Activated CD4-positive, alpha-beta T cell treated with anti-CD3 and anti-CD28 coated beads for 36 hours (primary cell): ENCODE measurements at regions not wholly inside any gene's neighbourhood (a gene's known extent, or its start where the extent isn't known, plus 50 kb on each side); places are given as distances from the start of the nearest gene placed in this dataset.
A peak's percentile ranks its signal among the peaks of the same experiment; 100 is the strongest.
"Not testable (repeated sequence)": the region's sequence is repeated elsewhere in the genome, so short reads cannot be mapped to it uniquely, and the experiment has no call there.

ENCODE experiments used
- ATAC-seq: fragments of 200-7000 bp; cut with Tn5 transposase; one replicate; pipeline ENCODE4 v1.10.0; 2021; ENCODE audit warnings: mild to moderate bottlenecking, moderate library complexity
- CTCF ChIA-PET: fragments of 350-600 bp; sonication (Branson Sonifier 250); formaldehyde crosslinking; loops from one replicate; lab custom pipeline; 2021; ENCODE audit warnings: antibody characterized with exemption; lab: Charles Lee
- POLR2A ChIA-PET: fragments of 350-600 bp; sonication (Branson Sonifier 250); formaldehyde crosslinking; loops from one replicate; lab custom pipeline; 2021; ENCODE audit warnings: antibody characterized with exemption, inconsistent platforms; lab: Charles Lee
- DNase-seq: peaks from one replicate; pipeline ENCODE4 v3.0.0-alpha.2; 2020
- H3K27ac Mint-ChIP-seq: one replicate; pipeline ENCODE4 v1.8.0; 2021; ENCODE audit warnings: mixed read lengths
- H3K27me3 Mint-ChIP-seq: one replicate; pipeline ENCODE4 v1.8.0; 2021; ENCODE audit warnings: mixed read lengths
- H3K36me3 Mint-ChIP-seq: one replicate; pipeline ENCODE4 v1.8.0; 2021; ENCODE audit warnings: low read depth, mixed read lengths
- H3K4me1 Mint-ChIP-seq: one replicate; pipeline ENCODE4 v1.8.0; 2021; ENCODE audit warnings: mixed read lengths
- H3K4me3 Mint-ChIP-seq: one replicate; pipeline ENCODE4 v1.8.0; 2021; ENCODE audit warnings: mild to moderate bottlenecking, moderate library complexity, mixed read lengths
- H3K9me3 Mint-ChIP-seq: one replicate; pipeline ENCODE4 v1.8.0; 2021; ENCODE audit warnings: low read depth, mixed read lengths
- intact Hi-C, 2 experiments: fragments of 100-400 bp; cut with DNase I in 1 of 2; cut with micrococcal nuclease in 1 of 2; formaldehyde crosslinking; loops; one replicate each; pipeline versions ENCODE4 v1.14.2 to v1.15.1; 2022 to 2024; cut with DNase I, micrococcal nuclease

DNA sequence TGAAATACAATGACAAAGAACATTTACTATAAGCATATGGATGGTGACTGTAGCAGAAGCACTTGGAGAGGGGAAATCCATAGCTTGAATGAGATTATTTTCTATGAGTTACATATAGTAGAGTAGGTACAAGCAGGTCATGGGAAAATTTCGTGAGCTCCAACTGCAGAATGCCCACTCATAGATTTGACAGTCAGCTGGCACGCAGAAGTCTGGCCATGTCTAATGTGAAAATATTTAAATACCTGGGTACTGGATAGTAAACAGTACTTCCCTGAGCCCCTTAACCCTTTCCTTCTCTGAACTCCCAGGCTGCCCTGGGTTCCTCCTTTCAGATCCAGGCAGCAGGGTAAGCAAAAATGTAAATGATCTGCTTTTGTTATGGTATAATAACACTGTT, 209.7 kb downstream of the OTUD1 start:
- H3K4me3 Mint-ChIP-seq, result no peak overlapping the region
- intact Hi-C loops, result no loop called here
- no peaks in the 10 kb centered on the region for H3K4me1 Mint-ChIP-seq
- no peaks in the 10 kb centered on the region for H3K36me3 Mint-ChIP-seq
- CTCF ChIA-PET, result interaction anchor here (1.1 kb wide), 1 partner anchor 132 kb away, joined by 3 read pairs; no protein-coding TSS in a partner anchor
- H3K9me3 Mint-ChIP-seq, result no peaks in the 10 kb centered on the region
- ATAC-seq (no peak), DNase-seq (no peak)
- POLR2A ChIA-PET, result no interaction called here
- no peak overlapping the region for H3K27ac Mint-ChIP-seq
- peaks cover 8% of the 10 kb centered on the region for H3K27me3 Mint-ChIP-seq

DNA sequence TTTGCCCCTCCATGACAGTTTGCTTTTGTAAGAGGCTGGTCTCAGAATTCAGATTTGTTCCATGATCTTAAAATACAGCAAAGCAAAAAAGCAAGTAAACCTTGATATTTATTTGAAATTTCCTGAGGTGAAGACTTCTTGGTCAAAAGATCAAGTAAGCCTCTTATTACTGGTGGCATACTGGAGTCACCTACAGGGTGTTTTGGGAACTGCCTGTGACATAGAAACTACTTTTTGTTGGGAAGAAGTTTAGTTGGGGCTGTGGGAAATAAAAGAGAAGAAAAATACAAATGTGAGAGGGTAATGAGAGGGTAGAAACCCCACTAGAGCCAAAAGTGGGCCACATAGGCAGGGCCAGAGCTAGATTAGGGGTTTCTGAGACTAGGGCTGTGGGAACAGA, 217.9 kb downstream of the OTUD1 start:
- Mint-ChIP-seq H3K4me1 (no peaks in the 10 kb centered on the region), H3K9me3 (no peaks in the 10 kb centered on the region), H3K27me3 (peaks cover 7% of the 10 kb centered on the region), H3K36me3 (no peaks in the 10 kb centered on the region), H3K27ac (no peak overlapping the region), H3K4me3 (no peak overlapping the region)
- ChIA-PET CTCF (interaction anchor here (1.1 to 1.3 kb wide), 2 partner anchors 9 to 342 kb away, joined by 3 to 4 read pairs; no protein-coding TSS in a partner anchor), POLR2A (no interaction called here)
- DNase-seq (no peak), ATAC-seq (no peak)
- intact Hi-C loops, result loop anchor here in 1 of 2 experiments (1.0 to 2.0 kb wide), 2 partner anchors 342 to 498 kb away; no protein-coding TSS in a partner anchor

DNA sequence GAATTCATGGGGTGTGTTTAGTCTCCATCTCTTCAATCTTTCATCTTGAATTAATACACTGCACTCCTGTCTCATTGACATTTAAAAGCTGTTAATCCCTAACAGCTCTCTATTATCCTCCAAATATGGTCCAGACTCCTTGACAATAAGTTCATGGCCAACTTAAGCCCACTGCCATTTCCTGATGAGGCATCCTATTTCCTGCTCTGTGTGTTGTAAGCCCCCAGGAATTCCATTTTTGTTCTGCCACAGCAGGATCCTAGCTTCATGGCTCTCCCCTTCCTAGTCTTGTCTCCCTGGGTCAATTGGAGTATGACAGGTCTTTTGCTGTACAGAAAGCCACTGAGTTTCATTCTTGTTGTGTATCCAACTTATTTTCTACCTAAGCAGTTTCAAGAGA, 218.8 kb downstream of the OTUD1 start:
- H3K4me3 Mint-ChIP-seq, result no peak overlapping the region
- no peaks in the 10 kb centered on the region for H3K9me3 Mint-ChIP-seq
- no peak overlapping the region for H3K27ac Mint-ChIP-seq
- H3K27me3 Mint-ChIP-seq, result peaks cover 10% of the 10 kb centered on the region
- POLR2A ChIA-PET, result no interaction called here
- intact Hi-C loops, result loop anchor here in 1 of 2 experiments (2.0 kb wide), 1 partner anchor 343 kb away; no protein-coding TSS in a partner anchor
- no peaks in the 10 kb centered on the region for H3K4me1 Mint-ChIP-seq
- DNase-seq, result no peak
- no peak for ATAC-seq
- no peaks in the 10 kb centered on the region for H3K36me3 Mint-ChIP-seq
- CTCF ChIA-PET, result interaction anchor here (1.1 to 1.3 kb wide), 2 partner anchors 8 to 343 kb away, joined by 3 to 4 read pairs; no protein-coding TSS in a partner anchor

DNA sequence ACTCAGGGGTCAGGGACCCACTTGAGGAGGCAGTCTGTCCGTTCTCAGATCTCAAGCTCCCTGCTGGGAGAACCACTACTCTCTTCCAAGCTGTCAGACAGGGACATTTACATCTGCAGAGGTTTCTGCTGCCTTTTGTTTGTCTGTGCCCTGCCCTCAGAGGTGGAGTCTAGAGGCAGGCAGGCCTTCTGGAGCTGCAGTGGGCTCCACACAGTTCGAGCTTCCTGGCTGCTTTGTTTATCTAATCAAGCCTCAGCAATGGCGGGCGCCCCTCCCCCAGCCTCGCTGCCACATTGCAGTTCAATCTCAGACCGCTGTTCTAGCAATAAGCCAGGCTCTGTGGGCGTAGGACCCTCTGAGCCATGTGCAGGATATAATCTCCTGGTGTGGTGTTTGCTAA, 233.0 kb downstream of the OTUD1 start:
- ATAC-seq, intact Hi-C loops, H3K9me3 Mint-ChIP-seq, H3K4me1 Mint-ChIP-seq, H3K36me3 Mint-ChIP-seq, H3K4me3 Mint-ChIP-seq, POLR2A ChIA-PET, H3K27ac Mint-ChIP-seq, DNase-seq, H3K27me3 Mint-ChIP-seq: not testable (repeated sequence)
- CTCF ChIA-PET, result interaction anchor here (0.6 kb wide), 1 partner anchor 1212 kb away, joined by 3 read pairs; no protein-coding TSS in a partner anchor

DNA sequence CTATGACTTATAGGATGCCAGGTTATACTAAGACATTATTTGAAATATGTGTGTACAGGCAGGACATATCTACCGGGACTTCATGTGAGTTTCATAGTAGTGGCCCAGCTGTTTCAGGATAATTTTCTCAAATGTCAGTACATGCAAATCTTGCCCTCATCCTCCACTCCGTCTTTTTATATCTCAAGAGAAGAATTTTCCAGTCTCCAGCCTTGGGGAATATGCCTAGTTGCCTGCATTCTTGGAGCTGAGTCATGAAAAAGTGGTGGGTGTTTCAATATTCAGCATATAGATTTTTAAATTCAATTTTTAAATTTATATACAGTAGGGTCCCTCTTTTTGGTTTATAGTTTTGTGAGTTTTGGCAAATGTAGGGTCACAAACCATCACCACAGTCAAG, 236.7 kb downstream of the OTUD1 start:
- ChIA-PET CTCF (no interaction called here), POLR2A (no interaction called here)
- H3K27ac Mint-ChIP-seq, result no peak overlapping the region
- no peak overlapping the region for H3K4me3 Mint-ChIP-seq
- H3K4me1 Mint-ChIP-seq, result no peaks in the 10 kb centered on the region
- DNase-seq (no peak), ATAC-seq (no peak)
- H3K36me3 Mint-ChIP-seq, result no peaks in the 10 kb centered on the region
- intact Hi-C loops, result no loop called here
- H3K27me3 Mint-ChIP-seq, result peaks cover 19% of the 10 kb centered on the region
- no peaks in the 10 kb centered on the region for H3K9me3 Mint-ChIP-seq

DNA sequence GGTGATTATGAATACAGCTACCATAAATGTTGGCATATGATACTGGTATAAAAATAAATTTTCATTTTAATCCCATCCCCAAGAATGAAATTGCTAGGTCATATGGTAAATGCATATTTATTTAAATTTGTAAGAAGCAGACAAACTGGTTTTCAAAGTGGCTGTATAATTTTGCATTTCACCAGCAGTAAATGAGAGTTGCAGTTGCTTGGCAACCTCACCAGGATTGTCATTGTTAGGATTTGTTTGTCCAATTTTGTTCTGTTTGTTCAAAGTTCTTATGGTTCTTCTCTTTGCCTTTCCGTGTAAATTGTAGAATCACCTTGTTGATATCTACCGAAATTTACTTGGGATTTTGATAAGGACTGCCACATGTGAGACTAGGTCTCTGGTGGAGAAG, 237.4 kb downstream of the OTUD1 start:
- Mint-ChIP-seq H3K36me3 (no peaks in the 10 kb centered on the region), H3K27me3 (peaks cover 19% of the 10 kb centered on the region), H3K4me1 (no peaks in the 10 kb centered on the region), H3K4me3 (no peak overlapping the region), H3K27ac (no peak overlapping the region), H3K9me3 (no peaks in the 10 kb centered on the region)
- intact Hi-C loops, result no loop called here
- CTCF ChIA-PET, result no interaction called here
- ATAC-seq, result no peak
- no peak for DNase-seq
- POLR2A ChIA-PET, result no interaction called here

DNA sequence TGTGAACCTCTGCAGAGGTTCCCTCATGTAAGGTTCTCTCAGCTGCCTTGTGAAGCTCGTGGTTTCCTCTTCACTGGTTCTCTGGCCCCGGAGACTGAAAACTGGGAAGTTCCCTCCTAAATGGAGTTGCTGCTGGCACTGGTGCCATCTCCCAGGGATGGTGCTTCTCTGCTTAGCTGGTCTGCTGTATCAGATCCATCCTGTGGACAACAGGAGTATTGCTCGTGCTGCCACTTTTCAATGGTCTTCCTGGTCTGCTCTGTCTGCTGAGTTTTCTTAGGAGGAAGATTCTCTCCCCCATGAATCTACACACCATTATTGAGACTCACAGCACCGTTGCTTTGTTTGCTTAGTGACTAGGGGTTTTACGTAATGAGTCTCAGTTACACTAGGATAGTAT, 247.8 kb downstream of the OTUD1 start:
- peaks cover 11% of the 10 kb centered on the region for H3K27me3 Mint-ChIP-seq
- no peaks in the 10 kb centered on the region for H3K9me3 Mint-ChIP-seq
- no peaks in the 10 kb centered on the region for H3K36me3 Mint-ChIP-seq
- DNase-seq (no peak), ATAC-seq (no peak)
- no peaks in the 10 kb centered on the region for H3K4me1 Mint-ChIP-seq
- intact Hi-C loops, result no loop called here
- POLR2A ChIA-PET, result no interaction called here
- no peak overlapping the region for H3K4me3 Mint-ChIP-seq
- CTCF ChIA-PET, result no interaction called here
- no peak overlapping the region for H3K27ac Mint-ChIP-seq

DNA sequence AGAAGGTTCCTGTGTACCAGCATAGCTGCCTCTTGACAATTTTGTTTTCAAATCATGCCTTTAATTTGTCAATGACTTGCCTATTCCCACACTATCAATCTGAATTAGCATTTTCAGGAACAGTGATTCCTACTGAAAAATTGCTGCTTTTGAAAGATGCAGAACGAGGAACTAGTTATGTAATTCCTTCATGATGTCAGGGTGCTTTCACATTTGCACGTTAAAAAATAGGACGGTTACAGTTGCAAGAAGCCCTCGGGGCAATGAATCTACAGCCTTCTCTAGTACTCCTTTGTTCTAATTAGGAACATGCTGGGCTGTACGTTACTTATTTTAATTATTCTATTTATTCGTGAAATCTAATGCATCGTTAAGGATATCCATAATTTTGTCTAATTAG, 253.9 kb downstream of the OTUD1 start:
- no peak for DNase-seq
- ChIA-PET POLR2A (no interaction called here), CTCF (no interaction called here)
- Mint-ChIP-seq H3K36me3 (no peaks in the 10 kb centered on the region), H3K4me3 (no peak overlapping the region), H3K27me3 (peaks cover 48% of the 10 kb centered on the region), H3K27ac (no peak overlapping the region), H3K9me3 (no peaks in the 10 kb centered on the region), H3K4me1 (peaks cover 17% of the 10 kb centered on the region)
- intact Hi-C loops, result loop anchor here in 1 of 2 experiments (5.0 kb wide), 1 partner anchor 490 kb away; no protein-coding TSS in a partner anchor
- ATAC-seq, result no peak

DNA sequence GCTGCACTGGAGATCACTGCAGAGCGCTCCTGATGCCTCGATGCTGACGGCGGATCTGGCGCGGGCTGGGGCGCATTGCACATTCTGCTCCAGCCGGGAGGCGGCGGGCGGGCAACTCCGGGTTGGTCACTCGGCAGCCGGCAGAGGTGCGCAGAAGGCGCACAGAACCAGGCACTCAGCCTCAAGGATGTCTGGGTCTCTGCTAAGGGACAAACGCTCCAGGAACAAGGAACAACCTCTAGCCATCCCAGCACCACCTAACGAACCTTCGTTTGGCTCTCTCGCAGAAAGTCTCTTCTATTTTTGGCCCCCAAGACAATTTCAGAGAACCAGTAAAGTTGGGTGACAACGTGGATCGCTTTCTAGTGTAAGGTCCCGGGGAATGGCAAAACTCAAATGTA, 254.6 kb downstream of the OTUD1 start:
- intact Hi-C loops, result loop anchor here in 1 of 2 experiments (5.0 kb wide), 1 partner anchor 491 kb away; no protein-coding TSS in a partner anchor
- DNase-seq, result peak; percentile 53
- H3K27me3 Mint-ChIP-seq, result peaks cover 42% of the 10 kb centered on the region
- no peaks in the 10 kb centered on the region for H3K36me3 Mint-ChIP-seq
- H3K9me3 Mint-ChIP-seq, result no peaks in the 10 kb centered on the region
- CTCF ChIA-PET, result interaction anchor here (1.0 kb wide), 1 partner anchor 9 kb away, joined by 3 read pairs; no protein-coding TSS in a partner anchor
- no peak overlapping the region for H3K4me3 Mint-ChIP-seq
- H3K27ac Mint-ChIP-seq, result no peak overlapping the region
- peaks cover 17% of the 10 kb centered on the region for H3K4me1 Mint-ChIP-seq
- POLR2A ChIA-PET, result no interaction called here
- peak; percentile 23 for ATAC-seq

DNA sequence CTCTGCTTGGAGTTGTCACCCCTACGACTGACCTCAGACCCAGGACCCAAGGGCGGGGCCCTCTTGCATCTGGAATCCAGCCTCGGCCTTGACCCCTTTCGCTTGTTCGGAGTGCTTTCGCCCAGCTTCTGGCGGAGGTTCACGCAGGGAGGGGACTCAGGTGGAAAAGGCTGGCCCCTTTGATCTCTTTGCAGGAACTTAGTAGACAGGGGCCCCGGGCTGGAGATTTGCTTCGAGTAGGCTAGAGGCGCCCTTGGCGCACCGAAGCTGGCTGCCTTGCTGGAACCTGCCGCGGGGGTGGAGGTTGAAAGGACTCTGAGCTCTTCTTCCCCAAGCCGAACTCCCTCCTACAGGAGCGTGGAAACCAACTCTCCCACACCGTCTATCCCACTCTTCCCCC, 255.1 kb downstream of the OTUD1 start:
- Mint-ChIP-seq H3K9me3 (no peaks in the 10 kb centered on the region), H3K27ac (no peak overlapping the region), H3K27me3 (peaks cover 44% of the 10 kb centered on the region), H3K4me3 (peak overlapping the region; percentile 36), H3K4me1 (peaks cover 17% of the 10 kb centered on the region), H3K36me3 (no peaks in the 10 kb centered on the region)
- peak; percentile 19 for DNase-seq
- no peak for ATAC-seq
- POLR2A ChIA-PET, result no interaction called here
- intact Hi-C loops, result loop anchor here in 1 of 2 experiments (5.0 kb wide), 1 partner anchor 492 kb away; no protein-coding TSS in a partner anchor
- CTCF ChIA-PET, result interaction anchor here (1.0 kb wide), 1 partner anchor 9 kb away, joined by 3 read pairs; no protein-coding TSS in a partner anchor

DNA sequence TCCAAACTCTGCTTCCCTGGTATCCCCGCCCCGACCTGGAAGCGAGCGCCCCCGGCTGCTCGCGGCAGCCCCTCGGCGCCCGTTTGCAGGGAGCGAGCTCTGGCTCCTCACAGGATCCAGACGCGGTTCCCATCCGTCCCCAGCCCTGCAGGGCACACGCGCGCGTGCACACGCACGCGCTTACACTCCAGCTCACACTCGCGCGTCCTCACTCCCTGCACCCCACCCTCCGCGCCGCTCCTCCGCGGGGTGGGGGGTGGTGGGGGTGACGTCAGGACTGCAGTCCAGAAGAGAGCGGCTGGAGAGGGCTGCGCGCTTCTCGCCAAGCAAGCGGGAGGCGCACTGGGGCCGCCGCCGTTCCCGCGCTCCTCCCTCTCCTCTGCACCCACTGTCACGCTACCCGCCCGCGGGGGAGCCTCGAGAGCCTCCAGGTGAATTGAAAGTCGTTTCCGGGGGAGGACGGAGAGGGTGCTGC, 255.6 kb downstream of the OTUD1 start:
- CTCF ChIA-PET, result no interaction called here
- no peak overlapping the region for H3K27ac Mint-ChIP-seq
- H3K9me3 Mint-ChIP-seq, result no peaks in the 10 kb centered on the region
- no peaks in the 10 kb centered on the region for H3K36me3 Mint-ChIP-seq
- intact Hi-C loops, result loop anchor here in 1 of 2 experiments (5.0 kb wide), 1 partner anchor 492 kb away; no protein-coding TSS in a partner anchor
- POLR2A ChIA-PET, result no interaction called here
- H3K4me3 Mint-ChIP-seq, result peak overlapping the region; percentile 36
- H3K27me3 Mint-ChIP-seq, result peaks cover 47% of the 10 kb centered on the region
- ATAC-seq, result peak; percentile 12
- peak; percentile 16 for DNase-seq
- H3K4me1 Mint-ChIP-seq, result peaks cover 17% of the 10 kb centered on the region
